ENCODE measurements at regions not wholly inside any gene's neighbourhood (a gene's known extent, or its start where the extent isn't known, plus 50 kb on each side); places are given as distances from the start of the nearest gene placed in this dataset.

DNA sequence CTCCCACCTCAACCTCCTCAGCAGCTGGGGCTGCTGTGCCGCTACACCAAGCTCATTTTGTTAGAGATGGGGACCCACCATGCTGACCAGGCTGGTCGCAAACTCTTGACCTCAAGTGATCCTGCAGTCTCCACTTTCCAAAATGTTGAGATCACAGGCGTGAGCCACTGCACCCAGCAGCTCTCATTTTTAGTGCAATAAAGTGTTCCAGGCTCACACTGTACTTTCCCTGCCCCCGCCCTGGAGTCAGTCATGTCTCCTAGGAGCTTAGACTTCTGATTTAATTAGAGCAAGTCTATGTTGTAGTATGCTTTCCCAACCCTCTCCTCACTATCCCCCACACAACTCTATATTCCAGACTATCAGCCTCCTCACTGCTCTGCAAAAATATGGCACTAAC lies 238.0 kb upstream of the ACTBL2 start:
- Histone ChIP-seq H3K9ac (ENCODE audit: low read depth in 1 of 2, low read length in 2 of 2) (no peak overlapping the region), H3K4me3 (ENCODE audit: low read depth in 1 of 3, low read length in 3 of 3) (no peak overlapping the region), H3K27me3 (ENCODE audit: control insufficient read depth in 4 of 4, insufficient read depth in 4 of 4, low read length in 3 of 4) (no peaks in the 10 kb centered on the region), H3K27ac (ENCODE audit: low read depth in 1 of 2, low read length in 2 of 2) (no peak overlapping the region), H3K9me3 (ENCODE audit: control insufficient read depth in 4 of 4, low read length in 3 of 4) (peaks cover 0 to 1% (median 0%) of the 10 kb centered on the region in 4 donors), H3K4me1 (ENCODE audit: control insufficient read depth in 4 of 4, insufficient read depth in 4 of 4, low read length in 3 of 4) (peaks cover 0 to 12% (median 3%) of the 10 kb centered on the region in 4 donors), H3K36me3 (ENCODE audit: control insufficient read depth in 4 of 4, insufficient read depth in 3 of 4, low read depth in 1 of 4, low read length in 3 of 4) (no peaks in the 10 kb centered on the region)
- TF ChIP-seq, protein P1, sequence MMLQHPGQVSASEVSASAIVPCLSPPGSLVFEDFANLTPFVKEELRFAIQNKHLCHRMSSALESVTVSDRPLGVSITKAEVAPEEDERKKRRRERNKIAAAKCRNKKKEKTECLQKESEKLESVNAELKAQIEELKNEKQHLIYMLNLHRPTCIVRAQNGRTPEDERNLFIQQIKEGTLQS (IDR thresholded peaks at IDR 0.05): no peak
- TF ChIP-seq, protein P2, sequence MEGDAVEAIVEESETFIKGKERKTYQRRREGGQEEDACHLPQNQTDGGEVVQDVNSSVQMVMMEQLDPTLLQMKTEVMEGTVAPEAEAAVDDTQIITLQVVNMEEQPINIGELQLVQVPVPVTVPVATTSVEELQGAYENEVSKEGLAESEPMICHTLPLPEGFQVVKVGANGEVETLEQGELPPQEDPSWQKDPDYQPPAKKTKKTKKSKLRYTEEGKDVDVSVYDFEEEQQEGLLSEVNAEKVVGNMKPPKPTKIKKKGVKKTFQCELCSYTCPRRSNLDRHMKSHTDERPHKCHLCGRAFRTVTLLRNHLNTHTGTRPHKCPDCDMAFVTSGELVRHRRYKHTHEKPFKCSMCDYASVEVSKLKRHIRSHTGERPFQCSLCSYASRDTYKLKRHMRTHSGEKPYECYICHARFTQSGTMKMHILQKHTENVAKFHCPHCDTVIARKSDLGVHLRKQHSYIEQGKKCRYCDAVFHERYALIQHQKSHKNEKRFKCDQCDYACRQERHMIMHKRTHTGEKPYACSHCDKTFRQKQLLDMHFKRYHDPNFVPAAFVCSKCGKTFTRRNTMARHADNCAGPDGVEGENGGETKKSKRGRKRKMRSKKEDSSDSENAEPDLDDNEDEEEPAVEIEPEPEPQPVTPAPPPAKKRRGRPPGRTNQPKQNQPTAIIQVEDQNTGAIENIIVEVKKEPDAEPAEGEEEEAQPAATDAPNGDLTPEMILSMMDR (IDR thresholded peaks at IDR 0.05; ENCODE audit: low read depth, low read length, missing input control): no peak
- TF ChIP-seq FOXA2 (IDR thresholded peaks at IDR 0.05) (no peak), RXRA (IDR thresholded peaks at IDR 0.05) (no peak), JUND (IDR thresholded peaks at IDR 0.05) (no peak)
- no peak for DNase-seq (ENCODE audit: low spot score)
- 92% methylated on average over 4 of the region's 4 CpGs for WGBS

DNA sequence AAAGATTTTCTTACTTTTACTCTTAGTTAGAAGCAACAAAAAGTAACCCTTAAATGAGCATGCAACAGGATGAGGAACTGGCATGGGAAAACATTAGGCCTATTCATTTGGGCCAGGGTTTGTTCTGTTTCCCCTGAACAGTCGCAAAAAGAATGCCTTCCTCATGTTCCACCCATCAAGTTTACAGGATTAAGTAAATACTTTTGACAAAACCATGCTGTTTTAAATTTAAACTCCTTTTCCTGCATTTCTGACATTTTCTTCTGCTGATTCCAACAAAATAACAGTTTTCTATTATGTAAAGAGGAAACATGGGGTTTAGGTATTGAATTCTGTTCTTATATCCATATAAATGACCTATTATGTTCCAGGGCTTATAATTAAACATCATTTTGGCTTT lies 236.6 kb upstream of the ACTBL2 start:
- H3K4me3 ChIP-seq (ENCODE audit: low read depth in 1 of 3, low read length in 3 of 3): no peak overlapping the region
- peaks cover 0 to 1% (median 0%) of the 10 kb centered on the region in 4 donors for H3K9me3 ChIP-seq (ENCODE audit: control insufficient read depth in 4 of 4, low read length in 3 of 4)
- no peak for DNase-seq (ENCODE audit: low spot score)
- TF ChIP-seq HNF4A (conservative IDR thresholded peaks at IDR 0.05) (no peak), GABPA (IDR thresholded peaks at IDR 0.05 in 1 of 2, conservative IDR thresholded peaks at IDR 0.05 in 1 of 2) (no peak), EGR1 (IDR thresholded peaks at IDR 0.05; ENCODE audit: low read depth in 2 of 2) (no peak), TAF1 (conservative IDR thresholded peaks at IDR 0.05) (no peak), RXRA (IDR thresholded peaks at IDR 0.05) (no peak), JUND (IDR thresholded peaks at IDR 0.05) (no peak), SP1 (IDR thresholded peaks at IDR 0.05) (no peak), NR2F2 (IDR thresholded peaks at IDR 0.05) (no peak), FOXA1 (IDR thresholded peaks at IDR 0.05) (no peak), YY1 (IDR thresholded peaks at IDR 0.05) (no peak), FOXA2 (IDR thresholded peaks at IDR 0.05) (no peak), RAD21 (IDR thresholded peaks at IDR 0.05) (no peak), HNF4G (IDR thresholded peaks at IDR 0.05) (no peak)
- TF ChIP-seq, protein P2 (IDR thresholded peaks at IDR 0.05; ENCODE audit: low read depth, low read length, missing input control): no peak
- TF ChIP-seq, protein P3, sequence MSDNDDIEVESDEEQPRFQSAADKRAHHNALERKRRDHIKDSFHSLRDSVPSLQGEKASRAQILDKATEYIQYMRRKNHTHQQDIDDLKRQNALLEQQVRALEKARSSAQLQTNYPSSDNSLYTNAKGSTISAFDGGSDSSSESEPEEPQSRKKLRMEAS (IDR thresholded peaks at IDR 0.05): no peak
- TF ChIP-seq, protein P4, sequence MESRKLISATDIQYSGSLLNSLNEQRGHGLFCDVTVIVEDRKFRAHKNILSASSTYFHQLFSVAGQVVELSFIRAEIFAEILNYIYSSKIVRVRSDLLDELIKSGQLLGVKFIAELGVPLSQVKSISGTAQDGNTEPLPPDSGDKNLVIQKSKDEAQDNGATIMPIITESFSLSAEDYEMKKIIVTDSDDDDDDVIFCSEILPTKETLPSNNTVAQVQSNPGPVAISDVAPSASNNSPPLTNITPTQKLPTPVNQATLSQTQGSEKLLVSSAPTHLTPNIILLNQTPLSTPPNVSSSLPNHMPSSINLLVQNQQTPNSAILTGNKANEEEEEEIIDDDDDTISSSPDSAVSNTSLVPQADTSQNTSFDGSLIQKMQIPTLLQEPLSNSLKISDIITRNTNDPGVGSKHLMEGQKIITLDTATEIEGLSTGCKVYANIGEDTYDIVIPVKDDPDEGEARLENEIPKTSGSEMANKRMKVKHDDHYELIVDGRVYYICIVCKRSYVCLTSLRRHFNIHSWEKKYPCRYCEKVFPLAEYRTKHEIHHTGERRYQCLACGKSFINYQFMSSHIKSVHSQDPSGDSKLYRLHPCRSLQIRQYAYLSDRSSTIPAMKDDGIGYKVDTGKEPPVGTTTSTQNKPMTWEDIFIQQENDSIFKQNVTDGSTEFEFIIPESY (IDR thresholded peaks at IDR 0.05): no peak
- TF ChIP-seq, protein P5, sequence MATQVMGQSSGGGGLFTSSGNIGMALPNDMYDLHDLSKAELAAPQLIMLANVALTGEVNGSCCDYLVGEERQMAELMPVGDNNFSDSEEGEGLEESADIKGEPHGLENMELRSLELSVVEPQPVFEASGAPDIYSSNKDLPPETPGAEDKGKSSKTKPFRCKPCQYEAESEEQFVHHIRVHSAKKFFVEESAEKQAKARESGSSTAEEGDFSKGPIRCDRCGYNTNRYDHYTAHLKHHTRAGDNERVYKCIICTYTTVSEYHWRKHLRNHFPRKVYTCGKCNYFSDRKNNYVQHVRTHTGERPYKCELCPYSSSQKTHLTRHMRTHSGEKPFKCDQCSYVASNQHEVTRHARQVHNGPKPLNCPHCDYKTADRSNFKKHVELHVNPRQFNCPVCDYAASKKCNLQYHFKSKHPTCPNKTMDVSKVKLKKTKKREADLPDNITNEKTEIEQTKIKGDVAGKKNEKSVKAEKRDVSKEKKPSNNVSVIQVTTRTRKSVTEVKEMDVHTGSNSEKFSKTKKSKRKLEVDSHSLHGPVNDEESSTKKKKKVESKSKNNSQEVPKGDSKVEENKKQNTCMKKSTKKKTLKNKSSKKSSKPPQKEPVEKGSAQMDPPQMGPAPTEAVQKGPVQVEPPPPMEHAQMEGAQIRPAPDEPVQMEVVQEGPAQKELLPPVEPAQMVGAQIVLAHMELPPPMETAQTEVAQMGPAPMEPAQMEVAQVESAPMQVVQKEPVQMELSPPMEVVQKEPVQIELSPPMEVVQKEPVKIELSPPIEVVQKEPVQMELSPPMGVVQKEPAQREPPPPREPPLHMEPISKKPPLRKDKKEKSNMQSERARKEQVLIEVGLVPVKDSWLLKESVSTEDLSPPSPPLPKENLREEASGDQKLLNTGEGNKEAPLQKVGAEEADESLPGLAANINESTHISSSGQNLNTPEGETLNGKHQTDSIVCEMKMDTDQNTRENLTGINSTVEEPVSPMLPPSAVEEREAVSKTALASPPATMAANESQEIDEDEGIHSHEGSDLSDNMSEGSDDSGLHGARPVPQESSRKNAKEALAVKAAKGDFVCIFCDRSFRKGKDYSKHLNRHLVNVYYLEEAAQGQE (IDR thresholded peaks at IDR 0.05): no peak
- TF ChIP-seq, protein P1 (IDR thresholded peaks at IDR 0.05): no peak
- WGBS: 82% methylated on average over 1 of the region's 1 CpG
- peaks cover 0 to 12% (median 3%) of the 10 kb centered on the region in 4 donors for H3K4me1 ChIP-seq (ENCODE audit: control insufficient read depth in 4 of 4, insufficient read depth in 4 of 4, low read length in 3 of 4)
- H3K9ac ChIP-seq (ENCODE audit: low read depth in 1 of 2, low read length in 2 of 2): no peak overlapping the region
- no peaks in the 10 kb centered on the region for H3K36me3 ChIP-seq (ENCODE audit: control insufficient read depth in 4 of 4, insufficient read depth in 3 of 4, low read depth in 1 of 4, low read length in 3 of 4)
- H3K27me3 ChIP-seq (ENCODE audit: control insufficient read depth in 4 of 4, insufficient read depth in 4 of 4, low read length in 3 of 4): no peaks in the 10 kb centered on the region
- H3K27ac ChIP-seq (ENCODE audit: low read depth in 1 of 2, low read length in 2 of 2): peak overlapping the region in 1 of 2 donors; percentile 58

All from liver (tissue), 8 donors.